ENCODE measurements at regions not wholly inside any gene's neighbourhood (a gene's known extent, or its start where the extent isn't known, plus 50 kb on each side); places are given as distances from the start of the nearest gene placed in this dataset.
"Not testable (repeated sequence)": the region's sequence is repeated elsewhere in the genome, so short reads cannot be mapped to it uniquely, and the experiment has no call there.

DNA sequence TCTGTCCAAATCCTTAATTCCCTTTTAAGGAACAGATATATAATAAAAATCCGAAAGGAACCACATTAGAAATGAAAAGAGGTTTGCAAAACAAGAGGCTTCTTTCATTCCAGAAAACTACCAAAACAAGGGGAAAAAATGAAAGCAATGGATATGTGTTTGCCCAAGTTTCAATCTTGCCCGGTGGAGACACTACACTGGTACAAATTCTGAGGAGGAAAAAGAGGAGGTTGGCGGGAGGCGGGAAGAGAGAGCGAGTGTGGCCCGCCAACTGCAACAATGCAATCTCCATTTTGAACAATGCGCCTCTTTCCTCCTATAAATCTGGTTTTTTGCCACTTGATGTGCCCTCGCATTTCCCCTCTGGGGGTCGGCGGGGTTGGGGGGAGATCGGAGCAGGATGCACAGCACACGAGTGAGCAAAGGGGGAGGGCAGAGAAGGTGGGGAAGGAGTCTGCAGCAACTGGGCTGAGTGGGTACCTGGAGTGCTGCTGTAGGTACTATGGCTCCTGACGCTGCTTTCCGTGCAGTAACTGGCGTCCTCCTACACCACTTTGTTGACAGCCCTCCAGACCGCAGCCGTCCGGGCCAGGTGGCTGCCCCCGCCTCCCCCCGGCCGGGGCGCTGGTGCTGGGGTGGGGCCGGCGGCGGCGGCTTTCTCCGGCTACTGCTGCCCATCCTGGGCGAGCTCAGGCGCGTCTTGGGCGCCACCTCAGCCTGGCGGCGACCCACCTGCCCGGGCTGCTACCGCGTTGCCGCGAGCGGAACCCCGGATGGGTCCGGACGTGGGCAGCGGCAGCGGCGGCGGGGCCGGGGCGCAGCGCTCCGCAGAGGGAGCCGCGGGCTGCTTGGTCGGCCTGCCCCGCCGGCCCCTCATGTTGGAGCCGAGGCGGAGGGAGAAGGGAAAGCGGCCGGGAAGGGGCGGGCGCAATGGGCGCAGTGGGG lies 93.8 kb upstream of the PLEKHM1 start:
- intact Hi-C loops (cut with DNase I) = no loop called here
- peak; percentile 65 to 70 for DNase-seq
- Histone ChIP-seq H3K27me3 (no peaks in the 10 kb centered on the region), H3K27ac (peak overlapping the region; percentile 83 to 85 (median 84)), H3K36me3 (no peaks in the 10 kb centered on the region), H3K9me3 (no peaks in the 10 kb centered on the region), H3K4me3 (replicated peaks in 1 of 3) (peak overlapping the region; percentile 37 to 68 (median 59)), H3K4me1 (peaks cover 9 to 10% of the 10 kb centered on the region in 2 donors)
- TF ChIP-seq CTCF (IDR thresholded peaks at IDR 0.05) (no peak), POLR2A (IDR thresholded peaks at IDR 0.05) (peak in 1 of 2 donors; percentile 43)
- WGBS, 2 donors = 2 to 4% methylated on average over 12 to 34 of the region's 62 CpGs

GRCh38 chr17:45585037-45585733 lies 94.7 kb upstream of the PLEKHM1 start:
- H3K27me3 ChIP-seq; H3K9me3 ChIP-seq; H3K36me3 ChIP-seq; intact Hi-C loops (cut with DNase I): not testable (repeated sequence)
- peak in 1 of 2 donors; percentile 63 for TF ChIP-seq POLR2A (IDR thresholded peaks at IDR 0.05)
- peak in 2 of 6 experiments; percentile 9 to 14 for TF ChIP-seq CTCF (IDR thresholded peaks at IDR 0.05)
- Histone ChIP-seq H3K4me3 (replicated peaks in 1 of 3) (peak overlapping the region; percentile 37 to 68 (median 59)), H3K27ac (peak overlapping the region; percentile 83 to 85 (median 84)), H3K4me1 (peaks cover 9 to 10% of the 10 kb centered on the region in 2 donors)
- 0 to 1% methylated on average over 12 to 51 of the region's 56 CpGs for WGBS, 2 donors
- DNase-seq = peak; percentile 85 to 88

DNA sequence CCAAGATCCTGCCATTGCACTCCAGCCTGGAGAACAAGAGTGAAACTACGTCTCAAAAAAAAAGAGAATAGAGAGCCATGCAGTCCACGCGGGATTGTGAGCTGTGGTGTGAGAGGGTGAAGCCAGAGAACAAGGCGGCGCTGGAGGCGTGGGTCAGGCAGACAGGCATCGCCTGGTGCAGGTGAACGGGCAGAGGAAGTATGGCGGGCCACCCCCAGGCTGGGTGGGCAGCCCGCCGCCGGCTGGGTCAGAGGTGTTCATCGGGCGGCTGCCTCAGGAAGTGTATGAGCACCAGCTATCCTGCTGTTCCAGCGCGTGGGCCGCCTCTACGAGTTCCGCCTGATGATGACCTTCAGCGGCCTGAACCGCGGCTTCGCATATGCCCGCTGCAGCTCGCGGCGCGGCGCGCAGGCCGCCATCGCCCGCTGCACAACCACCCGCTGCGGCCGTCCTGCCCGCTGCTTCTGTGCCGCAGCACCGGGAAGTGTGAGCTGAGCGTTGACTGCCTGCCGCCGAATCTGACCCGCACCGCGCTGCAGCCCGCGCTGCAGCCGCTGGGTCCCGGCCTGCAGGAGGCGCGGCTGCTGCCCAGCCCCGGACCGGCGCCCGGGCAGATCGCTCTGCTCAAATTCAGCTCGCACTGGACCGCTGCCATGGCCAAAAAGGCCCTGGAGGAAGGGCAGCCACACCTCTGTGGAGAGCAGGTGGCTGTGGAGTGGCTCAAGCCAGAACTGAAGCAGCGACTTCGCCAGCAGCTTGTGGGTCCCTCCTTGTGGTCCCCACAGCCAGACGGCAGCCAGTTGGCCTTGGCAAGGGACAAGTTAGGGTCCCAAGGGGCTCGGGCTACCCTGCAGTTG lies 95.5 kb upstream of the PLEKHM1 start:
- DNase-seq = peak; percentile 57 to 63
- H3K27me3 ChIP-seq; H3K9me3 ChIP-seq; intact Hi-C loops (cut with DNase I); H3K36me3 ChIP-seq: not testable (repeated sequence)
- peak overlapping the region; percentile 37 to 68 (median 59) for H3K4me3 ChIP-seq (replicated peaks in 1 of 3)
- H3K4me1 ChIP-seq = peaks cover 9 to 10% of the 10 kb centered on the region in 2 donors
- H3K27ac ChIP-seq = peak overlapping the region; percentile 83 to 85 (median 84)
- WGBS, 2 donors = 2 to 4% methylated on average over 15 to 29 of the region's 62 CpGs
- peak in 3 of 6 experiments; percentile 16 to 39 (median 38) for TF ChIP-seq CTCF (IDR thresholded peaks at IDR 0.05)
- TF ChIP-seq POLR2A (IDR thresholded peaks at IDR 0.05) = peak in 1 of 2 donors; percentile 44

DNA sequence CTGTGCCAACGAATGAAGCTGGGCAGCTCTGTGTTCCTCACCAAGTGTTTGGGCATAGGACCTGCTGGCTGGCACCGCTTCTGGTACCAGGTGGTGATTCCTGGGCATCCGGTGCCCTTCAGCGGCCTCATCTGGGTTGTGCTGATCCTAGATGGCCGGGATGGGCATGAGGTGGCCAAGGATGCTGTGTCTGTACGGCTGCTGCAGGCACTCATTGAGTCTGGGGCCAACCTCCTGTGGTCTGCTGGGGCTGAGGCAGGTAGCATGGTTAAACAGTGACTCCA lies 96.1 kb upstream of the PLEKHM1 start:
- H3K27ac ChIP-seq; H3K27me3 ChIP-seq; H3K4me3 ChIP-seq (replicated peaks in 1 of 3); H3K36me3 ChIP-seq; intact Hi-C loops (cut with DNase I); DNase-seq; H3K9me3 ChIP-seq: not testable (repeated sequence)
- WGBS, 2 donors = no CpG with 5 or more reads among the region's 6 CpGs
- peaks cover 9 to 10% of the 10 kb centered on the region in 2 donors for H3K4me1 ChIP-seq

DNA sequence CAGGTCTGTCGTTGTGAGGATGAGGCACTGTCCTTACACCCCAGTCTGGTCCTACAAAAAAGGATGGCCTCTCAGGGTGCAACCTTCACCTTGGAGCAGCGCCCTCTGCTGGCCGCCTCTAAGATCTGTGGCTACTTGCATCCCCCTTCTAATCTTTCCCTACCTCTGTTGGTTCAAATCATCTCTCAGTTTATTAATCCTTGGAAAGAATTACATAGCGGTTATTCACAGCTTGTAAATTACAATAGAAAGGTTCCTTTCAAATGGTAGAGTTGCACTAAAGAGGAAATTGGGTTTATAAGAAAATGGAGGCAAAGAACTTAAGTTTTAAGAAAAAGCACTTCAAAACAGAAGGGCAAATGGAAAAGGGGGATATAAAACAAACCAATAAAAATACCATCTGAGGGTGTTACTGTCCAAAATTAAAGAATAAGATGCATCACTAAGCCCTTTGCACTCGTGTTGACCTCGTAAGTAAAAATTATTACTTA lies 102.0 kb upstream of the PLEKHM1 start:
- peak; percentile 36 to 76 (median 64) for TF ChIP-seq CTCF (IDR thresholded peaks at IDR 0.05)
- H3K36me3 ChIP-seq; H3K4me3 ChIP-seq (replicated peaks in 1 of 3); H3K27me3 ChIP-seq; H3K9me3 ChIP-seq; H3K27ac ChIP-seq; H3K4me1 ChIP-seq; intact Hi-C loops (cut with DNase I): not testable (repeated sequence)
- WGBS, 2 donors = 15 to 18% methylated on average over 5 of the region's 6 CpGs
- peak; percentile 68 to 77 for DNase-seq

DNA sequence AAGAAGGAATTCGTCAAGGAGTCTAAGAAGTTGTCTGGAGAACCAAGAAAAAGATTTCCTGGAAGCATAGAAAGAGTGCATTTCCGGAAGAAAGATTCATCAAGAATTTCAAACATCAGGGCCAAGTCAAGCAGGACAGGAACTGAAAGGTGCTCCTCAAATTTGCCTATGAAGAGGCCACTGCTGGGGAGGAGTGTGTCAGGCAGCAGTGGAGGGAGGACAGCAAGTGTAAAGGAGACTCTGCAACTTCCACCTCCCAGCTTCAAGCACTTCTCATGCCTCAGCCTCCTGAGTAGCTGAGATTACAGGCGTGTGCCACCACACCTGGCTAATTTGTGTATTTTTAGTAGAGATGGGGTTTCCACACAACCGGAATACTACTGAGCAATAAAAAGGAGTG lies 105.8 kb upstream of the PLEKHM1 start:
- H3K9me3 ChIP-seq; DNase-seq; H3K4me3 ChIP-seq (replicated peaks in 1 of 3); H3K36me3 ChIP-seq; intact Hi-C loops (cut with DNase I); H3K27me3 ChIP-seq; H3K4me1 ChIP-seq; H3K27ac ChIP-seq: not testable (repeated sequence)
- 67 to 72% methylated on average over 4 of the region's 4 CpGs for WGBS, 2 donors

DNA sequence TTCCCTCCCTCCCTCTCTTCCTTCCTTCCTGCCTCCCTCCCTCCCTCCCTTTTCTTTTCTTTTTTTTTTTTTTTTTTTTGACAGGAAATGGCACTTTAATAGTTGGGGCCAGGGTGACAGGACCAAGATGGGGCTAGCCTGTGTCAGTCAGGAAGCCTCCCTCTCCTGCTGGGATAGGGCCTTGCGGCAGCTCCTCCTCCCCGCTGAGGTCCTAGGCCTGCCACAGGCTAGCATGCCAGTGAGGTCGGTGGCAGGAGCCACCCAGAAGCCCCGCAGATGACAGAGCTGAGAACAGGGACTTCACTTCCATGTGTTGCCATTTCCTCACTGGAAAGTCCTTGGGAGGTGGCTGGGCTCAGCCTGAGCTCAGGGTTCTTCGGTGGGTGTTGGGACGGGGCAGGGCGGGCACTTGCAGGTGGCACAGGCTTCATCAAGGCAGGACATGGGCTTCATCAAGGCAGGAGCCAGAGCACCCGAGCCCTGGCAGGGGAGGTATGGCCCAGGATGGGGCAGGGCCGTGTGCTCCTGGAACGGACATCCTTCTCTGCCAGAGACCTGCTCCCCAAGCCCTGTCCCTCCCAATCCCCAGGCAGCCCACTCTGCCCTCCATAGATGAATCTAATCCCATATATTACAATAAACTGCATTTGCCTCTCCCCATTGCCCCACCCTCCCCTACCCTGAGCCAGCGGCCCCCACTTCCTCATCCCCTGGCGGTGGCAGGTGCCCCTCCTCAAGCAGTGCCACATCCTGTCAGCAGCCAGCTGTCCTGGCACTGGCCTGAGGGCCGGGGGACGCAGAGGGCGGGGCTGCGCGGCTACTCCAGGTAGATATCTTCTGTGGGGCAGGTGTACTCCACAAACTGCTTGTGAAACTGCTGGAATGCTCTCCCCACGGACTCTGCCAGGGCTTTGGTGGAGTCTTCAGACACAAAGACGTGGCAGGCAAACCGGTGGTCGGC lies 109.8 kb upstream of the PLEKHM1 start:
- DNase-seq; H3K4me3 ChIP-seq (replicated peaks in 1 of 3); H3K4me1 ChIP-seq; H3K27ac ChIP-seq; H3K36me3 ChIP-seq; H3K9me3 ChIP-seq; H3K27me3 ChIP-seq; intact Hi-C loops (cut with DNase I): not testable (repeated sequence)
- no CpG with 5 or more reads among the region's 21 CpGs for WGBS, 2 donors

Data from thyroid gland (tissue), 4 donors.